Neural progenitor cell (in vitro differentiated cells): ENCODE measurements at regions not wholly inside any gene's neighbourhood (a gene's known extent, or its start where the extent isn't known, plus 50 kb on each side); places are given as distances from the start of the nearest gene placed in this dataset.
"Not testable (repeated sequence)": the region's sequence is repeated elsewhere in the genome, so short reads cannot be mapped to it uniquely, and the experiment has no call there.

Source experiments
- DNase-seq: peaks from one replicate; pipeline ENCODE4 v3.0.0-alpha.2; 2016; ENCODE audit warnings: low spot score
- H2AFZ ChIP-seq: fragments of 200-600 bp; sonication (generic); replicated peaks from 2 replicates; pipeline ENCODE4 v1.6.1; 2016; ENCODE audit warnings: antibody characterized with exemption
- H3F3A ChIP-seq: fragments of 200-600 bp; sonication (generic); 2 replicates; pipeline ENCODE4 v1.6.1; 2016; ENCODE audit warnings: antibody characterized with exemption, low read depth
- H3K27ac ChIP-seq: fragments of 200-600 bp; sonication (generic); 2 replicates; pipeline ENCODE4 v1.5.1; 2016; ENCODE audit warnings: mild to moderate bottlenecking
- H3K27me3 ChIP-seq: fragments of 200-600 bp; sonication (generic); 2 replicates; pipeline ENCODE4 v1.6.1; 2016; ENCODE audit warnings: mild to moderate bottlenecking, moderate library complexity
- H3K36me3 ChIP-seq: fragments of 200-600 bp; sonication (generic); 2 replicates; pipeline ENCODE4 v1.5.1; 2016
- H3K4me1 ChIP-seq: fragments of 200-600 bp; sonication (generic); 2 replicates; pipeline ENCODE4 v1.6.1; 2016; ENCODE audit warnings: mixed run types
- H3K4me2 ChIP-seq: fragments of 200-600 bp; sonication (generic); 2 replicates; pipeline ENCODE4 v1.6.1; 2016
- H3K4me3 ChIP-seq: fragments of 200-600 bp; sonication (generic); 2 replicates; pipeline ENCODE4 v1.5.1; 2016
- H3K79me2 ChIP-seq: fragments of 200-600 bp; sonication (generic); 2 replicates; pipeline ENCODE4 v1.6.1; 2016; ENCODE audit warnings: low read depth
- H3K9ac ChIP-seq: fragments of 200-600 bp; sonication (generic); 2 replicates; pipeline ENCODE4 v1.6.1; 2016
- H3K9me3 ChIP-seq: fragments of 200-600 bp; sonication (generic); 2 replicates; pipeline ENCODE4 v1.5.1; 2016; ENCODE audit warnings: low read depth
- H4K20me1 ChIP-seq: fragments of 200-600 bp; sonication (generic); 2 replicates; pipeline ENCODE4 v1.6.1; 2016; ENCODE audit warnings: low read depth
- H3K27ac Mint-ChIP-seq: 3 replicates; pipeline ENCODE4 v1.8.0; 2021; ENCODE audit warnings: mixed read lengths
- H3K27me3 Mint-ChIP-seq: 2 replicates; pipeline ENCODE4 v1.8.0; 2022; ENCODE audit warnings: low read depth, mild to moderate bottlenecking, inconsistent platforms, moderate library complexity, mixed read lengths; ENCODE audit not compliant: insufficient read depth
- H3K36me3 Mint-ChIP-seq: 3 replicates; pipeline ENCODE4 v1.8.0; 2021; ENCODE audit warnings: mixed read lengths
- H3K4me1 Mint-ChIP-seq: 3 replicates; pipeline ENCODE4 v1.8.0; 2021; ENCODE audit warnings: mixed read lengths
- H3K4me3 Mint-ChIP-seq: 3 replicates; pipeline ENCODE4 v1.8.0; 2021; ENCODE audit warnings: mild to moderate bottlenecking, moderate library complexity, mixed read lengths
- H3K9me3 Mint-ChIP-seq: 3 replicates; pipeline ENCODE4 v1.8.0; 2020; ENCODE audit warnings: mixed read lengths
- EZH2 ChIP-seq: fragments of 200-600 bp; sonication (generic); IDR thresholded peaks from 2 replicates; pipeline ENCODE4 v1.6.1; 2017; ENCODE audit warnings: antibody characterized with exemption, mild to moderate bottlenecking, moderate library complexity
- EZH2phosphoT487 ChIP-seq: fragments of 200-600 bp; sonication (generic); IDR thresholded peaks from 2 replicates; pipeline ENCODE4 v1.6.1; 2017; ENCODE audit warnings: antibody characterized with exemption
- TF ChIP-seq, protein P1 (sequence below): fragments of 200-600 bp; sonication (generic); IDR thresholded peaks from 2 replicates; pipeline ENCODE4 v1.5.1; 2017; ENCODE audit warnings: antibody characterized with exemption, mild to moderate bottlenecking

GRCh38 chr3:6321999-6322398 lies 538.9 kb upstream of the GRM7 start:
- no peaks in the 10 kb centered on the region for H3K9me3 Mint-ChIP-seq
- Histone ChIP-seq H3K36me3 (no peaks in the 10 kb centered on the region), H3K27ac (no peak overlapping the region), H3F3A (no peaks in the 10 kb centered on the region), H3K4me2 (no peak overlapping the region), H3K4me1 (no peaks in the 10 kb centered on the region), H3K4me3 (no peak overlapping the region), H4K20me1 (no peaks in the 10 kb centered on the region), H3K79me2 (no peaks in the 10 kb centered on the region), H3K9me3 (no peaks in the 10 kb centered on the region), H2AFZ (no peak overlapping the region), H3K27me3 (no peaks in the 10 kb centered on the region), H3K9ac (no peak overlapping the region)
- no peak for DNase-seq
- TF ChIP-seq EZH2phosphoT487 = no peak
- TF ChIP-seq EZH2 = no peak
- TF ChIP-seq, protein P1, sequence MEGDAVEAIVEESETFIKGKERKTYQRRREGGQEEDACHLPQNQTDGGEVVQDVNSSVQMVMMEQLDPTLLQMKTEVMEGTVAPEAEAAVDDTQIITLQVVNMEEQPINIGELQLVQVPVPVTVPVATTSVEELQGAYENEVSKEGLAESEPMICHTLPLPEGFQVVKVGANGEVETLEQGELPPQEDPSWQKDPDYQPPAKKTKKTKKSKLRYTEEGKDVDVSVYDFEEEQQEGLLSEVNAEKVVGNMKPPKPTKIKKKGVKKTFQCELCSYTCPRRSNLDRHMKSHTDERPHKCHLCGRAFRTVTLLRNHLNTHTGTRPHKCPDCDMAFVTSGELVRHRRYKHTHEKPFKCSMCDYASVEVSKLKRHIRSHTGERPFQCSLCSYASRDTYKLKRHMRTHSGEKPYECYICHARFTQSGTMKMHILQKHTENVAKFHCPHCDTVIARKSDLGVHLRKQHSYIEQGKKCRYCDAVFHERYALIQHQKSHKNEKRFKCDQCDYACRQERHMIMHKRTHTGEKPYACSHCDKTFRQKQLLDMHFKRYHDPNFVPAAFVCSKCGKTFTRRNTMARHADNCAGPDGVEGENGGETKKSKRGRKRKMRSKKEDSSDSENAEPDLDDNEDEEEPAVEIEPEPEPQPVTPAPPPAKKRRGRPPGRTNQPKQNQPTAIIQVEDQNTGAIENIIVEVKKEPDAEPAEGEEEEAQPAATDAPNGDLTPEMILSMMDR = no peak
- H3K4me1 Mint-ChIP-seq = peaks cover 4% of the 10 kb centered on the region
- no peak overlapping the region for H3K27ac Mint-ChIP-seq
- H3K27me3 Mint-ChIP-seq = no peaks in the 10 kb centered on the region
- H3K4me3 Mint-ChIP-seq = no peak overlapping the region
- no peaks in the 10 kb centered on the region for H3K36me3 Mint-ChIP-seq

GRCh38 chr3:6326771-6327170 lies 534.1 kb upstream of the GRM7 start:
- H3K9me3 ChIP-seq = no peaks in the 10 kb centered on the region
- H3K9ac ChIP-seq = no peak overlapping the region
- TF ChIP-seq, protein P1 = no peak
- no peak for TF ChIP-seq EZH2
- TF ChIP-seq EZH2phosphoT487 = no peak
- no peak overlapping the region for H3K4me3 Mint-ChIP-seq
- no peaks in the 10 kb centered on the region for H3K27me3 Mint-ChIP-seq
- no peak overlapping the region for H3K4me3 ChIP-seq
- H3K79me2 ChIP-seq = no peaks in the 10 kb centered on the region
- H3F3A ChIP-seq = no peaks in the 10 kb centered on the region
- peak overlapping the region; percentile 63 for H2AFZ ChIP-seq
- H3K27ac Mint-ChIP-seq = peak overlapping the region; percentile 42
- H3K4me1 Mint-ChIP-seq = peaks cover 7% of the 10 kb centered on the region
- no peaks in the 10 kb centered on the region for H3K27me3 ChIP-seq
- no peak overlapping the region for H3K27ac ChIP-seq
- no peaks in the 10 kb centered on the region for H4K20me1 ChIP-seq
- no peak overlapping the region for H3K4me2 ChIP-seq
- H3K36me3 ChIP-seq = no peaks in the 10 kb centered on the region
- H3K4me1 ChIP-seq = no peaks in the 10 kb centered on the region
- no peaks in the 10 kb centered on the region for H3K36me3 Mint-ChIP-seq
- no peak for DNase-seq
- H3K9me3 Mint-ChIP-seq = no peaks in the 10 kb centered on the region

DNA sequence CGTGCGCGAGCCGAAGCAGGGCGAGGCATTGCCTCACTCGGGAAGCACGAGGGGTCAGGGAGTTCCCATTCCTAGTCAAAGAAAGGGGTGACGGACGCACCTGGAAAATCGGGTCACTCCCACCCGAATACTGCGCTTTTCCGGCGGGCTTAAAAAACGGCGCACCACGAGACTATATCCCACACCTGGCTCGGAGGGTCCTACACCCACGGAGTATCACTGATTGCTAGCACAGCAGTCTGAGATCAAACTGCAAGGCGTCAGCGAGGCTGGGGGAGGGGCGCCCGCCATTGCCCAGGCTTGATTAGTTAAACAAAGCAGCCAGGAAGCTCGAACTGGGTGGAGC lies 520.0 kb upstream of the GRM7 start:
- H3K4me1 ChIP-seq, H3K4me1 Mint-ChIP-seq, H3K27ac Mint-ChIP-seq, H3K27ac ChIP-seq, H3K36me3 Mint-ChIP-seq, H3F3A ChIP-seq, H4K20me1 ChIP-seq, H3K9me3 Mint-ChIP-seq, H3K36me3 ChIP-seq, H3K4me3 ChIP-seq, DNase-seq, H3K4me3 Mint-ChIP-seq, H3K4me2 ChIP-seq, H2AFZ ChIP-seq, H3K9me3 ChIP-seq, H3K27me3 Mint-ChIP-seq, H3K9ac ChIP-seq, H3K79me2 ChIP-seq, H3K27me3 ChIP-seq: not testable (repeated sequence)

GRCh38 chr3:6351752-6352151 lies 509.2 kb upstream of the GRM7 start:
- Mint-ChIP-seq H3K4me1 (no peaks in the 10 kb centered on the region), H3K4me3 (no peak overlapping the region), H3K27me3 (no peaks in the 10 kb centered on the region), H3K9me3 (no peaks in the 10 kb centered on the region), H3K27ac (no peak overlapping the region), H3K36me3 (no peaks in the 10 kb centered on the region)
- Histone ChIP-seq H3K9me3 (no peaks in the 10 kb centered on the region), H3K9ac (no peak overlapping the region), H3K27me3 (no peaks in the 10 kb centered on the region), H3K36me3 (no peaks in the 10 kb centered on the region), H3K27ac (no peak overlapping the region), H3K4me1 (no peaks in the 10 kb centered on the region), H3K79me2 (no peaks in the 10 kb centered on the region), H4K20me1 (no peaks in the 10 kb centered on the region), H3K4me2 (no peak overlapping the region), H2AFZ (no peak overlapping the region), H3F3A (no peaks in the 10 kb centered on the region), H3K4me3 (no peak overlapping the region)
- no peak for DNase-seq
- TF ChIP-seq EZH2phosphoT487 (no peak), EZH2 (no peak)
- TF ChIP-seq, protein P1 = no peak
